OCI-LY3 (cell line): ENCODE measurements at regions not wholly inside any gene's neighbourhood (a gene's known extent, or its start where the extent isn't known, plus 50 kb on each side); places are given as distances from the start of the nearest gene placed in this dataset.

Source experiments
- H2AFZ ChIP-seq: fragments of 200-600, 300-600 bp; shearing (Covaris generic); 2 replicates; pipeline ENCODE4 v1.6.0; 2014; ENCODE audit warnings: antibody characterized with exemption, low read depth, low read length
- H3K27ac ChIP-seq: fragments of 200-600, 300-600 bp; sonication (generic); 2 replicates; pipeline ENCODE4 v1.5.1; 2014; ENCODE audit warnings: mild to moderate bottlenecking, low read length, moderate library complexity, mixed read lengths
- H3K27me3 ChIP-seq: fragments of 200-600, 300-600 bp; sonication (generic); 2 replicates; pipeline ENCODE4 v1.6.1; 2014; ENCODE audit warnings: low read depth, low read length, mixed read lengths
- H3K36me3 ChIP-seq: fragments of 200-600, 300-600 bp; sonication (generic); replicated peaks from 2 replicates; pipeline ENCODE3; 2014; ENCODE audit warnings: low read depth, low read length, mixed read lengths
- H3K4me1 ChIP-seq: fragments of 300-600, 200-600 bp; sonication (generic); 2 replicates; pipeline ENCODE4 v1.6.1; 2014; ENCODE audit warnings: low read length, mixed read lengths
- H3K4me2 ChIP-seq: fragments of 200-600, 300-600 bp; sonication (generic); 2 replicates; pipeline ENCODE4 v1.6.1; 2014; ENCODE audit warnings: low read length, mixed read lengths
- H3K4me3 ChIP-seq: fragments of 300-600, 200-600 bp; sonication (generic); 2 replicates; pipeline ENCODE4 v1.5.1; 2014; ENCODE audit warnings: antibody characterized with exemption, mild to moderate bottlenecking, low read length, moderate library complexity
- H3K79me2 ChIP-seq: fragments of 300-600, 200-600 bp; shearing (Covaris generic); 2 replicates; pipeline ENCODE4 v1.6.1; 2014; ENCODE audit warnings: mild to moderate bottlenecking, low read length, mixed read lengths
- H3K9ac ChIP-seq: fragments of 300-600, 200-600 bp; shearing (Covaris generic); 2 replicates; pipeline ENCODE4 v1.6.0; 2014; ENCODE audit warnings: mild to moderate bottlenecking, low read length, moderate library complexity
- H3K9me3 ChIP-seq: fragments of 200-600, 300-600 bp; shearing (Covaris generic); 2 replicates; pipeline ENCODE4 v1.6.1; 2014; ENCODE audit warnings: low read length, mixed read lengths; ENCODE audit not compliant: insufficient read depth
- H4K20me1 ChIP-seq: fragments of 200-600, 300-600 bp; sonication (generic); 2 replicates; pipeline ENCODE4 v1.6.1; 2016; ENCODE audit warnings: low read length, mixed read lengths; ENCODE audit not compliant: insufficient read depth
- EZH2phosphoT487 ChIP-seq: fragments of 200-600 bp; shearing (Covaris generic); IDR thresholded peaks from 2 replicates; pipeline ENCODE4 v1.6.1; 2018; ENCODE audit warnings: antibody characterized with exemption, mixed run types, low read depth
- TF ChIP-seq, protein P1 (sequence below): fragments of 200-600, 300-600 bp; sonication (generic); IDR thresholded peaks from 2 replicates; pipeline ENCODE4 v1.5.1; 2014; ENCODE audit warnings: antibody characterized with exemption, low read length, low read depth

DNA sequence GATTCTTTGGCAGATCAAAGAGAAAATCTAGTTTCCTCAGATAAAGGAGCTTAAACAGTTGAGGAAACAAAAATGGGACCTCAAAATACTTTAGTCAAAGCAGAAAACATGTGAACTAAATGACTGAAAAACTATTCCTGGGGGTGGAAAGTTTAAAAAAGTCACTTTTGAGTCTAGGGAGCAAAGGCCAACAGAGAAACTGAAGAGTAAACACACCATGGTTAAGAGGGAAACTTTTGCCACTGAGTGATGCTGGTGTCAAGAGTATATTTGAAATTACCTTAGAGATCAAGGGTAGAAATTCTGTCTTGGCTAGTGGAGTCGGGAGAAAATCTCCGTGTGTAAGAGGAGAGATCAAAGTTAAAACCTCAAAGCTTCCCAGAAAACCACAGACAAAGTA, 501.2 kb upstream of the ADGRL4 start:
- no peaks in the 10 kb centered on the region for H3K27me3 ChIP-seq

DNA sequence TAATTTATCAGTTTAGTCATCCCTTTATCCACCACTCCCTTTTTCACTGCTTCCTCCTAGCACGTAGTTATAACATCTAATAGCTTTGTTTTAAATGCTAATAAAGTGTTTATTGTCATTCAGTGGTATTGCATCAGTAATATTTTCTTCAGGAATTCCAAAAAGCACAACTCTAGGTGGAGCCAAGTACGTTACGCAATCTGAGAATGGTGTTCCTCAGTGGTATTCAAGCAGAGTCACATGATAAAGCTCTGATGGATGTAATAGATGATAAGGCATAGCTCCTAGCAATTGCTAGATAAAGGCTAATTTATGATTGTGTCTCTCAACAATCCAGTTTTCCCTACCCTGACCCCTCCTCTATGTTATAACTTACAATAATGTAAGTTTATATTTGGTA, 494.6 kb upstream of the ADGRL4 start:
- Histone ChIP-seq H3K4me1 (no peaks in the 10 kb centered on the region), H3K36me3 (no peaks in the 10 kb centered on the region), H3K27ac (no peak overlapping the region), H2AFZ (no peak overlapping the region), H4K20me1 (no peaks in the 10 kb centered on the region), H3K9me3 (no peaks in the 10 kb centered on the region), H3K79me2 (no peaks in the 10 kb centered on the region), H3K9ac (no peak overlapping the region), H3K4me2 (no peak overlapping the region), H3K27me3 (no peaks in the 10 kb centered on the region), H3K4me3 (no peak overlapping the region)
- TF ChIP-seq, protein P1, sequence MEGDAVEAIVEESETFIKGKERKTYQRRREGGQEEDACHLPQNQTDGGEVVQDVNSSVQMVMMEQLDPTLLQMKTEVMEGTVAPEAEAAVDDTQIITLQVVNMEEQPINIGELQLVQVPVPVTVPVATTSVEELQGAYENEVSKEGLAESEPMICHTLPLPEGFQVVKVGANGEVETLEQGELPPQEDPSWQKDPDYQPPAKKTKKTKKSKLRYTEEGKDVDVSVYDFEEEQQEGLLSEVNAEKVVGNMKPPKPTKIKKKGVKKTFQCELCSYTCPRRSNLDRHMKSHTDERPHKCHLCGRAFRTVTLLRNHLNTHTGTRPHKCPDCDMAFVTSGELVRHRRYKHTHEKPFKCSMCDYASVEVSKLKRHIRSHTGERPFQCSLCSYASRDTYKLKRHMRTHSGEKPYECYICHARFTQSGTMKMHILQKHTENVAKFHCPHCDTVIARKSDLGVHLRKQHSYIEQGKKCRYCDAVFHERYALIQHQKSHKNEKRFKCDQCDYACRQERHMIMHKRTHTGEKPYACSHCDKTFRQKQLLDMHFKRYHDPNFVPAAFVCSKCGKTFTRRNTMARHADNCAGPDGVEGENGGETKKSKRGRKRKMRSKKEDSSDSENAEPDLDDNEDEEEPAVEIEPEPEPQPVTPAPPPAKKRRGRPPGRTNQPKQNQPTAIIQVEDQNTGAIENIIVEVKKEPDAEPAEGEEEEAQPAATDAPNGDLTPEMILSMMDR = no peak

More for the DNA sequence above, 501.2 kb upstream of the ADGRL4 start:
- Histone ChIP-seq H3K9me3 (no peaks in the 10 kb centered on the region), H3K79me2 (no peaks in the 10 kb centered on the region), H3K36me3 (no peaks in the 10 kb centered on the region), H2AFZ (no peak overlapping the region), H3K27ac (no peak overlapping the region), H3K4me2 (no peak overlapping the region), H3K4me1 (no peaks in the 10 kb centered on the region), H3K9ac (no peak overlapping the region), H4K20me1 (no peaks in the 10 kb centered on the region), H3K4me3 (no peak overlapping the region)
- no peak for TF ChIP-seq EZH2phosphoT487
- TF ChIP-seq, protein P1 = no peak

DNA sequence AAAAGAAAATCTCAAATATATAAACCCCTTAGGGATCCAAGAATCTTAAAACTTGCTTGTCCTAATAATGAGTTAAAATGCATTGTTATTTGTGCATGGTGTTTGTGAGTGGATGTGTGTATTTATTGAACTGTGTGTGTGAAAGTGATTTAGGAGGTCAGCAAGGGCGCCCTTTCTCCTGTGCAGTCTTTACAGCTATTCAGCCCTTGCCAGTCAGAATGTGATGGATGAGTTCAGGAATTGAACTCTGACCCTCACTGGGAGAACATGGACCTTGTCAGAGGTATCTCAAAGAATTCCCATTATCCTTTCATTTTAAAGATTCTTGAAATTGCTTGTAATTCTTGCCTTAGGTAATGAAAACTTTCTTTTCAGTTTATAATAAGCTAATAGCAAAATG, 493.0 kb upstream of the ADGRL4 start:
- H3K4me2 ChIP-seq = no peak overlapping the region
- no peaks in the 10 kb centered on the region for H4K20me1 ChIP-seq
- no peaks in the 10 kb centered on the region for H3K27me3 ChIP-seq
- no peak overlapping the region for H3K4me3 ChIP-seq
- TF ChIP-seq, protein P1 = no peak
- TF ChIP-seq EZH2phosphoT487 = no peak
- no peaks in the 10 kb centered on the region for H3K79me2 ChIP-seq
- H3K9ac ChIP-seq = no peak overlapping the region
- H2AFZ ChIP-seq = no peak overlapping the region
- no peaks in the 10 kb centered on the region for H3K36me3 ChIP-seq
- H3K9me3 ChIP-seq = no peaks in the 10 kb centered on the region
- H3K4me1 ChIP-seq = peaks cover 9% of the 10 kb centered on the region
- H3K27ac ChIP-seq = no peak overlapping the region

DNA sequence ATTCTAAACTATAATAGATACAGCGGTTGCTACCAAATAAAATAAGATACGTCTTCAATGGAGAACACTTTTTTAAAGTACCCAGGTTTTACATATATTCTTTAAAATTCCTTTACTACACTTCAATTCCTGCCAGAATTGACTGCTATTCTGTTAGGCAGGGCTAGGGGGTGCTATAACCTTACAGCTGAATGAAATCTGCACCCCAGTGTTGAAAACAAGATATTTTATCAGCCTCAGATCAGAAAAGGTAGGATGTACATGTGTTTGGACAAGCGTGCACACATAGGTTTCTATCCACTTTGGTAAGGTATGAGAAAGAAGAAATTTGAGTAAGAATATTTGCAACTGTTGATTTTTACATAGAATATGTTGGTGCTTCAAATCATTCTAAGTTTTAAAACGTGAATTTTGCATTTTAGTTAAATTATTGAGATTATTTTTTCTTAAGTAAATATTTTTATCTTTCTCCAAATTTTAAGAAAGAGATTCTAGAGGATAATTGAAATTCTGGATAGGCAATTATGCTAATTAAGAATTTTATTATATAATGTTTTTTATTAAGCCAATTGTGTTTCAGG, 490.8 kb upstream of the ADGRL4 start:
- H3K4me3 ChIP-seq = no peak overlapping the region
- TF ChIP-seq EZH2phosphoT487 = no peak
- TF ChIP-seq, protein P1 = peak; percentile 91
- H2AFZ ChIP-seq = no peak overlapping the region
- H3K9ac ChIP-seq = no peak overlapping the region
- peaks cover 9% of the 10 kb centered on the region for H3K4me1 ChIP-seq
- H3K4me2 ChIP-seq = no peak overlapping the region
- no peaks in the 10 kb centered on the region for H3K79me2 ChIP-seq
- H3K27me3 ChIP-seq = no peaks in the 10 kb centered on the region
- H3K9me3 ChIP-seq = no peaks in the 10 kb centered on the region
- H3K36me3 ChIP-seq = no peaks in the 10 kb centered on the region
- H3K27ac ChIP-seq = no peak overlapping the region
- H4K20me1 ChIP-seq = no peaks in the 10 kb centered on the region
